Breast epithelium (tissue), 4 donors: ENCODE measurements at regions not wholly inside any gene's neighbourhood (a gene's known extent, or its start where the extent isn't known, plus 50 kb on each side); places are given as distances from the start of the nearest gene placed in this dataset.

Source experiments
- DNase-seq, 2 donors: peaks; one replicate each; pipeline ENCODE4 v3.0.0-alpha.2; 2019; ENCODE audit warnings: low spot score in 2 of 2
- H3K27ac ChIP-seq, 2 donors: fragments of 200-600 bp; sonication (generic) in 1 of 2; one replicate each; pipeline ENCODE4 v1.5.1; 2016 to 2019; ENCODE audit warnings: mild to moderate bottlenecking in 1 of 2
- H3K27me3 ChIP-seq, 2 donors: fragments of 200-600 bp; sonication (generic) in 1 of 2; one replicate each; pipeline versions ENCODE4 v1.5.1 to v1.6.0; 2017 to 2019; ENCODE audit warnings: control low read depth in 1 of 2, mild to moderate bottlenecking in 1 of 2
- H3K36me3 ChIP-seq: fragments of 200-600 bp; one replicate; pipeline ENCODE4 v1.5.1; 2019
- H3K4me1 ChIP-seq, 2 donors: fragments of 200-600 bp; sonication (generic); one replicate each; pipeline ENCODE4 v1.5.1; 2016 to 2019; ENCODE audit warnings: control low read depth in 1 of 2
- H3K4me3 ChIP-seq, 3 donors: fragments of 200-600 bp; sonication (generic); 1 replicate in 2 of 3; 2 replicates in 1 of 3; pipeline ENCODE4 v1.5.1; 2016 to 2019; ENCODE audit warnings: mild to moderate bottlenecking in 3 of 3, moderate library complexity in 2 of 3
- H3K9me3 ChIP-seq, 2 donors: fragments of 200-600 bp; sonication (generic) in 1 of 2; one replicate each; pipeline ENCODE4 v1.5.1; 2016 to 2019; ENCODE audit warnings: control low read depth in 1 of 2
- POLR2A ChIP-seq: fragments of 450-650 bp; IDR thresholded peaks from one replicate; pipeline ENCODE4 v1.6.1; 2016; ENCODE audit warnings: antibody characterized with exemption, mild to moderate bottlenecking, moderate library complexity
- POLR2AphosphoS5 ChIP-seq, 3 donors: sonication (generic); formaldehyde crosslinking; IDR thresholded peaks; one replicate each; pipeline ENCODE4 v1.6.1; 2017; ENCODE audit warnings: antibody characterized with exemption in 3 of 3
- intact Hi-C: fragments of 100-400 bp; cut with DNase I; formaldehyde crosslinking; loops from one replicate; pipeline ENCODE4 v1.15.1; 2023; ENCODE audit warnings: low total_unique reads
- TF ChIP-seq, protein P1 (sequence below), 3 donors: fragments of 450-650 bp; IDR thresholded peaks; one replicate each; pipeline ENCODE4 v1.5.1; 2016 to 2017; ENCODE audit warnings: antibody characterized with exemption in 3 of 3, mild to moderate bottlenecking in 3 of 3, moderate library complexity in 3 of 3

DNA sequence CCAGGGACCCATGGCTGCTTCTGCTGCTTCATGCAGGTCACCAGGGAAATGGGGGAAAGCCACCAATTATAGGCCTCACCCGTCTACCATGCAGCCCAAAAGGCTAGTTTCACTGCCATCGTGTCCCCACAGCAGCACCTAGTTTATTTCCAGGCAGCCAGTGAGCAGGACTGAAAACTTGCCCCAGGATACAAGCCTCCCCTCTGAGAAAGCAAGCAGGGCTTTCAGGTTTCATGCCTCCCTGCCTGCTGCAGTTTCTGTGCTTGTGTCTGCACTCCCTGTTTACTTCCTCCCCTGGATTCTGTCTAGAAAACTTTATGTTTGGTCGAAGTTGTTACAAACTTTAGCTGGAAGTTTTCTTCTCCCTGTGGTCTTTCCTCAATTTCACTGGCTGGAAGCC is 319.1 kb downstream of the ANXA1 start:
- no peaks in the 10 kb centered on the region for H3K36me3 ChIP-seq
- no peak for DNase-seq
- no peak overlapping the region for H3K4me3 ChIP-seq
- intact Hi-C loops, result no loop called here
- no peaks in the 10 kb centered on the region for H3K4me1 ChIP-seq
- H3K9me3 ChIP-seq, result no peaks in the 10 kb centered on the region
- no peak overlapping the region for H3K27ac ChIP-seq
- no peaks in the 10 kb centered on the region for H3K27me3 ChIP-seq
- TF ChIP-seq, protein P1, sequence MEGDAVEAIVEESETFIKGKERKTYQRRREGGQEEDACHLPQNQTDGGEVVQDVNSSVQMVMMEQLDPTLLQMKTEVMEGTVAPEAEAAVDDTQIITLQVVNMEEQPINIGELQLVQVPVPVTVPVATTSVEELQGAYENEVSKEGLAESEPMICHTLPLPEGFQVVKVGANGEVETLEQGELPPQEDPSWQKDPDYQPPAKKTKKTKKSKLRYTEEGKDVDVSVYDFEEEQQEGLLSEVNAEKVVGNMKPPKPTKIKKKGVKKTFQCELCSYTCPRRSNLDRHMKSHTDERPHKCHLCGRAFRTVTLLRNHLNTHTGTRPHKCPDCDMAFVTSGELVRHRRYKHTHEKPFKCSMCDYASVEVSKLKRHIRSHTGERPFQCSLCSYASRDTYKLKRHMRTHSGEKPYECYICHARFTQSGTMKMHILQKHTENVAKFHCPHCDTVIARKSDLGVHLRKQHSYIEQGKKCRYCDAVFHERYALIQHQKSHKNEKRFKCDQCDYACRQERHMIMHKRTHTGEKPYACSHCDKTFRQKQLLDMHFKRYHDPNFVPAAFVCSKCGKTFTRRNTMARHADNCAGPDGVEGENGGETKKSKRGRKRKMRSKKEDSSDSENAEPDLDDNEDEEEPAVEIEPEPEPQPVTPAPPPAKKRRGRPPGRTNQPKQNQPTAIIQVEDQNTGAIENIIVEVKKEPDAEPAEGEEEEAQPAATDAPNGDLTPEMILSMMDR (IDR thresholded peaks at IDR 0.05), result no peak
- TF ChIP-seq POLR2A (no peak), POLR2AphosphoS5 (IDR thresholded peaks at IDR 0.05) (no peak)

DNA sequence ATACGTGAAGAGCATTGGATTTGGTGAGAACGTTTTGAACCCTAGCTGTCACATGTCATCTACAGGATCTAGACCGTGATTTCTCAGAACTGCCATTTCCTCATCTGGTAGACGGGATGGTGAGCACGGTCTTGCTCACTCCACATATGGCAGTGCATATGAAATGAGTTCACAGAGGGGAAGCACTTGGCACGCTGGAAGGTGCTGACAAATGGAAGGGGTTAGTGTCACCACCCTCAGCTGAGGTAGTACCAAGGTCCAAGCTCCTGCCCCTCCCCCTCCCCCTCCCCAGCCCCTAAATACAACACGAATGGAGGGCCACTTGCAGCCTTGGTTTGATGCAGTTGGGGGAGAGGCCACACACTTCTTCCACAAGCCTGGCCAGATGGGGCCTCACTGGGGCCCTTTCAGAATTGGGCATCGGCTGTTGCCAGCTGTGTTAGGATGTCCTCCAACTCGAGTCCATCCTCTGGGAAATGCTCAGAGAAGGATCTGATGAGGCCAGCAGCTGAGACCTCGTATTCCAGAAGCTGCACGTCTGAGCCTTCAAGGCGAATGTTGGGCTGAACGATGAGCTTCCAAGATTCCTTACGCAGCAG is 322.4 kb downstream of the ANXA1 start:
- H3K36me3 ChIP-seq, result no peaks in the 10 kb centered on the region
- H3K27ac ChIP-seq, result no peak overlapping the region
- no peak overlapping the region for H3K4me3 ChIP-seq
- no peaks in the 10 kb centered on the region for H3K27me3 ChIP-seq
- no peaks in the 10 kb centered on the region for H3K4me1 ChIP-seq
- no peak for TF ChIP-seq POLR2AphosphoS5 (IDR thresholded peaks at IDR 0.05)
- TF ChIP-seq, protein P1 (IDR thresholded peaks at IDR 0.05), result no peak
- TF ChIP-seq POLR2A, result no peak
- DNase-seq, result no peak
- intact Hi-C loops, result no loop called here
- H3K9me3 ChIP-seq, result no peaks in the 10 kb centered on the region

DNA sequence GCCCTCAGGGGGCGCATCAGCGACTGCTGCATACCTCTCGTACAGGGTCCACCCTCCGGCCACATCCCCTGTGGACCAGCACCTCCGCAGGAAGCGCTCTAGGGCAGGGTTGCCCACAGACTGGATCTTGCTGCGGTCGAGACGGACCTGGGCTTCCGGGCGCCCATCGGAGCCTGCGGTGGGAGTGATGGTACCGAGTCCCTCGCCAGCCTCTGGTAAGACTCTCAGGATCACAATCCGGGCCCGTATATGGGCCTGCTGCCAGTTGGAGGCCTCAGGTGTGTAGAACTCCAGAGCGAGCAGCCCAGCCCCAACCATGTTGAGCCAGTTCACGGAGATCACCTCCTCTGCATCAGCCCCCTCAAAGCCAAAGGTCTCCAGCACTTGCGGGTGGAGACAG is 323.0 kb downstream of the ANXA1 start:
- intact Hi-C loops, result no loop called here
- Histone ChIP-seq H3K27me3 (no peaks in the 10 kb centered on the region), H3K9me3 (no peaks in the 10 kb centered on the region), H3K4me3 (no peak overlapping the region), H3K27ac (no peak overlapping the region), H3K36me3 (no peaks in the 10 kb centered on the region), H3K4me1 (no peaks in the 10 kb centered on the region)
- DNase-seq, result no peak
- TF ChIP-seq, protein P1 (IDR thresholded peaks at IDR 0.05), result no peak
- TF ChIP-seq POLR2AphosphoS5 (IDR thresholded peaks at IDR 0.05), result no peak
- no peak for TF ChIP-seq POLR2A

DNA sequence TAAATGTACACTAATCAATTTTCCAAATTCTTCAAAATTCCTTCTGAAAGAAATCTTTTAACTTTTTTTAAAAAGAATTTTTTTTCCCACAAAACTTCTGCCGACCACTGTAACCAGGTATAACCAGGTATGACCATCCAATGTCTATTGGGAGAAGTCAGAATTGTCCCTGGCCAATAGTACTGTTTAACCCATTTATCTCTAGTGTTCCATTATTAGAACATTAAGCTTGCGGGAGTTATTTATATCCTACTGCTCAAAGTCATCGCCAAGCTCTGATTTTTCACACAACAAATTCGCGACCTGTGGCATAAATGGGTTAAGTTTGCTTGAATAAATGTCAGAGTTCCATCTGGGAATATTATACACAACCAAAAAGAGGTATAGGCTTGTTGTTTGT is 343.2 kb downstream of the ANXA1 start:
- Histone ChIP-seq H3K9me3 (peaks cover 7 to 20% of the 10 kb centered on the region in 2 donors), H3K27ac (no peak overlapping the region), H3K27me3 (no peaks in the 10 kb centered on the region), H3K4me1 (no peaks in the 10 kb centered on the region), H3K4me3 (no peak overlapping the region), H3K36me3 (no peaks in the 10 kb centered on the region)
- DNase-seq, result no peak
- TF ChIP-seq, protein P1 (IDR thresholded peaks at IDR 0.05), result no peak
- TF ChIP-seq POLR2AphosphoS5 (IDR thresholded peaks at IDR 0.05) (no peak), POLR2A (no peak)
- intact Hi-C loops, result no loop called here

DNA sequence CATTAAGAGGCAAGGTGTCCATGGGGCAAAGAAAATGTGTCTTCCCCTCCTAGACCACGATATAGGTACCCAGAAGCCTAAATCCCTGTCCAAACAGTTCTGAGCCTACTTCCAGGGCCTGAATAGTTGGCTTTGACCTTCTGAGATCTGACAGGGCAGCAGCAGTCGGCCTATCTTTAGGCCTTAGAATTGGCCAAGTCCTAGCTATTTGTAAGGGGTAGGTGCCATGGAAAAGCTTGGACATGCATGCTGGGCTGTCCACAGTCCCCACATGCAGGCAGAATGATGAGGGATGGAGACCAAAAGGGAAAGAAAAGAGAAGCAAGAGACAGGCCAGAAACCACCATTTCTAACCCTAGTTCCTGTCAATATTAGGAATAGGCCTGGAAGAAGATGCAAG is 346.1 kb downstream of the ANXA1 start:
- Histone ChIP-seq H3K27ac (no peak overlapping the region), H3K9me3 (peaks cover 7 to 15% of the 10 kb centered on the region in 2 donors), H3K27me3 (no peaks in the 10 kb centered on the region), H3K36me3 (no peaks in the 10 kb centered on the region), H3K4me3 (no peak overlapping the region), H3K4me1 (no peaks in the 10 kb centered on the region)
- TF ChIP-seq POLR2AphosphoS5 (IDR thresholded peaks at IDR 0.05) (no peak), POLR2A (no peak)
- TF ChIP-seq, protein P1 (IDR thresholded peaks at IDR 0.05), result no peak
- intact Hi-C loops, result no loop called here
- no peak for DNase-seq
